Stimulated activated CD4-positive, alpha-beta T cell treated with anti-CD3 and anti-CD28 coated beads, Interleukin-15, amount 100 ng/mL, for 1 hour (primary cell): ENCODE measurements at regions not wholly inside any gene's neighbourhood (a gene's known extent, or its start where the extent isn't known, plus 50 kb on each side); places are given as distances from the start of the nearest gene placed in this dataset.
"Not testable (repeated sequence)": the region's sequence is repeated elsewhere in the genome, so short reads cannot be mapped to it uniquely, and the experiment has no call there.

Experiments used
- DNase-seq, 2 donors: peaks; one replicate each; pipeline ENCODE4 v3.0.0-alpha.2; 2020; ENCODE audit warnings: low read depth in 1 of 2, low spot score in 1 of 2

DNA sequence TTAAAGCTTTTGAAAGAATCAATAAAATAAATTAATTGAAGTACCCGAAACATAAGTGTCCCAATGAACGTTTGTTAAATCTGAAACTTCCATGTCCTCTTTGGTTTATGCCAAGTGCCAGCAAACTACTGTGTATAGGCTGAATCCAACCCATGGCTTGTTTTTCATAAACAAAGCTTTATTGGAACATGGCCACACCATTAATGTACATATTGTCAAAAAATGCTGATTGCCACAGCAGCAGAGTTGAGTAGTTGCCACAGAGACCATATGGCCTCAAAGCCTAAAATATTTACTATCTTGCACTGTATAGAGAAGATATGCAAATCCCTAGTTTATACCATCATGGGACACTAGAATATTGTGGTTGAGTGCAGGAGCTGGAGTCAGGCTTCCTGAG lies 406.1 kb downstream of the MAFB start:
- no peak for DNase-seq

DNA sequence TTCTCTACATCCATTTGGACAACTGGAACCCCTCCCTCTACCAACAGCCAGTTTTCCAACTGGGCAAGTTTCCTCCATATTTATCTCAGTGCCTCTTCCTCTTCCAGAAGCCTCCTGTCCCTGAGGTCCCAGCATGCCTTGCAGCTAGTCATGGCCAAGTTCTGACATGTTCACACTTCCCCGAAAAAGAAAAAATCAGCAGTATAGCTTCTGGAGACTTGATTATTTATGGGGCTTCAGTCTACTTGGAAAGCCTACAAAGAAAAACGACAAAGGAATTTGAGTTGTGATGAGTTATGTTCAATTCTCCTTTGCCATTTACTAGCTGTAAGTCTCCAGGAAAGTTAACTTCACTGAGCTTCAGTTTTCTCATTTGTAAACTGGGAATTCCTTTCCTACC lies 406.5 kb downstream of the MAFB start:
- no peak for DNase-seq

DNA sequence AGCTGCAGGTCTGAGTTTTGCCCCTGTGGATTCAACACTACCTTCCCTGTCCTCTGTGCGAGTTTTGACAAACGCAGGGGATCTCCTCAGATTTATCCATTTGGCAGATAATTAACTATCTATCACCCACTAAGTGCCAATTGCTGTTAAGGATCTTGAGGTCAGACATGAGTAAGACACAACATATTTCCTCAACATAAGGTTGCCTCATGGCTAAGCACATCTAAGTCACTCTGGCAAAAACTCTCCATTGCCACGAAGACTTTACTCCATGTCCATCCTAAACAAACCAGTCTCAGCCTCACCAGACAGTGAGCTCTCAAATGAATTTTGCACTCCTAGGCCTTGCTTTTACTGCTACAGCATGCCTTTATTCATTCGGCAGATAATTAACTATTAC lies 408.4 kb downstream of the MAFB start:
- DNase-seq = no peak

DNA sequence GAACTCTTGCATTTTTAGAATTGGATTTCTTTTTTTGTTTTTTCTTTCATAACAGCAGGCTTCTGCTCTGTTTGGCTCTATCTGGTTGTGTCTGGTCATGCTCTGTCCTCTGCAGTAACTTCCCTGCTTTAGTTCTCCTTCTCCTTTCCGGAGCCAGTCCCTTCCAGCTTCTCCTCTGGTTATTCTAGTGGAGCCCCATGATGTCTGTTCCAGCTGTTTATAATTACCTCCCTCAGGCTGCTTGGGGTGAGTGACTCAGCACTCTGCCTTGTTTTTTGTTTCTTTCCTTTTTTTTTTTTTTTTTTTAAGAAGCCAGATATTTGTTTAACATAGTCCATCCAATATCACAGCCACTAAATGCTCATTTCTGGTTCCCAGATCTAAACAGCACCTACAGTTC lies 409.6 kb downstream of the MAFB start:
- no peak for DNase-seq

DNA sequence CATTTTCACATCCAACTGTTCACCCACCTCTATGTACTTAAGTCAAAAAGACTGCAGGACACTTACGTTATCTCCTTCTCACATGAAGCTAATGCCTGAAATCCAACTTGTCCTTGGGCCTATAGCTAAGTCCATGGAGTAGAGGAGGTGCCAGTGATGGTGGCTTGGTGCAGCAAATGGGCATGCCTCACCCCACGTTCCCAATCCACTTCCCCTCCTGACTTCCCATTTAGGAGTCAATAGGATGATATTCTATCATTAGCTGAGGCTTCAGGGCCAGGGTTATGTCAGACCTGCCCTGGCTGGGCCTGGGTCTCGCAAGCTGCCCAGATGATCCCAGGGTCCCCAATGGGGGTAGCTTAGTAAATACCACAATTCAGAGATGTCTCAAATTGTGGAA lies 410.4 kb downstream of the MAFB start:
- DNase-seq = no peak

DNA sequence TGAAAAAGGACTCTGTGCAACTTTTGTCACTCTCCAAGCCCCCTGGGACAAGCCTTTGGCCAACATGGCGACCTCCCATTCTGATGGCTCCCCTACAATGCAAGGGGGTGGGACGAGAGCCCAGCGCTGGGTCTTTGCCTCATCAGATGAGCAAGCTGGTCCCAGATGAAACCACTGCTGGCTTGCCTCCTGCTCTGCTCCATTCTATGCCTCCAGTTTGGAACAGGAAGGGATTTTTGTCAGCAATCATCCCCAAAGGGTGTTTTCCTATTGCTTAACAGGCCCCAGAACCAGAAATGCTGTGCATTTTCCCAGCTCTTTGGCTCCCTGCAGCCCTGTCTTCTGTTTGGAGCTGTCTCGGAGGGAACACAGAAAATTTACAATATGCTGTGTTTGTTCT lies 412.7 kb downstream of the MAFB start:
- DNase-seq = no peak

DNA sequence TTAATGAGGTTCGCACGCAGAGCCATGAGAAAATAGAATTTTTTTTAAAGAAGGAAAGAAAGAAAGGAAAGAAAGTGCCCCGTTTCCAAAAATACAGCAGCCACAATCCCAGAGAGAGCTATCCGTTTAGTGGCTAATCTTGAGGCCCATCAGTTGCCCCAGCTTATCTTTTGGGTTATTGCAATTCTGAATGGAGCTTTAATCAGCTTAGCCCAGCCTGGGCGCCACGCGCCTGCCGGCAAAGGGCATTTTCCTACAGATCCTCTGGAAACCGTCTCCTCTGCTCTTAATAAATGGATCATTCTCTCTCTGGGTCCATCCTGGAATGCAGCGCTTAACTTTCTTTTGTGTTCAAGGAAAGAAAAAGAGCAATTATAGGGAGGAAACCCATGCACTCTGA lies 413.3 kb downstream of the MAFB start:
- no peak for DNase-seq

DNA sequence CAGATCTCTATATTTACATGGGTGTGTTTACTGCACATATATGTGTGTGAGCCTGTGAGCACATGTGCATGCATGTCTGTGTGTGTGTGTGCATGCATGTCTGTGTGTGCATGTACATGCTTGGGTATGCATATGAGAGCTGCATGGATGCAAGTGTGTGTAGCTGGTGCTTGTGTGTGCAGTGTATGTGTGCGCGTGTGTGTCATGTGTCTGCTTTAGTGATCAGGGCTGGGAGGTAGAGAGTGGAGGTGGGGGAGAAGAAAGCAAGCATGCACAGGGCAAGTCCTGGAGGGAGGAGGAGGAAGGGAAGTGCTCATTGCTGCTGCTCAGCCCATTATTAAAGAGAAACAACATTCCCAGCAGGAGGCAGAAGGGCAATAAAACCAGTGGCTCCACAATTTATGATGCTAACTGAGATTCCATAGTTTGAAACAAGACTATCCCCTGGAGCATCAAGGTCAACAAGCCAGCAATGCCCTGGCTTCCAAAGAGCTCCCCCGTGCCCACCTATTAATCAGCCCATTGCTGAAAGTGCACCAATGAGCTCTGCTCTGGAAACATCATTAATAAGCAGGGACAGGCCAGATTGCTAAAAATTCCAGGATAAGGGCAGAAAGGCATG lies 414.0 kb downstream of the MAFB start:
- DNase-seq = no peak

DNA sequence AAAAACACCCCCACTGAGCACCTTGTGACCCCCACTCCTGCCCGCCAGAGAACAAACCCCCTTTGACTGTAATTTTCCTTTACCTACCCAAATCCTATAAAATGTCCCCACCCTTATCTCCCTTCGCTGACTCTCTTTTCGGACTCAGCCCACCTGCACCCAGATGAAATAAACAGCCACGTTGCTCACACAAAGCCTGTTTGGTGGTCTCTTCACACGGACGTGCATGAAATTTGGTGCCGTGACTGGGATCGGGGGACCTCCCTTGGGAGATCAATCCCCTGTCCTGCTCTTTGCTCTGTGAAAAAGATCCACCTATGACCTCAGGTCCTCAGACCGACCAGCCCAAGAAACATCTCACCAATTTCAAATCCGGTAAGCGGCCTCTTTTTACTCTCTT lies 419.8 kb downstream of the MAFB start:
- not testable (repeated sequence) for DNase-seq

DNA sequence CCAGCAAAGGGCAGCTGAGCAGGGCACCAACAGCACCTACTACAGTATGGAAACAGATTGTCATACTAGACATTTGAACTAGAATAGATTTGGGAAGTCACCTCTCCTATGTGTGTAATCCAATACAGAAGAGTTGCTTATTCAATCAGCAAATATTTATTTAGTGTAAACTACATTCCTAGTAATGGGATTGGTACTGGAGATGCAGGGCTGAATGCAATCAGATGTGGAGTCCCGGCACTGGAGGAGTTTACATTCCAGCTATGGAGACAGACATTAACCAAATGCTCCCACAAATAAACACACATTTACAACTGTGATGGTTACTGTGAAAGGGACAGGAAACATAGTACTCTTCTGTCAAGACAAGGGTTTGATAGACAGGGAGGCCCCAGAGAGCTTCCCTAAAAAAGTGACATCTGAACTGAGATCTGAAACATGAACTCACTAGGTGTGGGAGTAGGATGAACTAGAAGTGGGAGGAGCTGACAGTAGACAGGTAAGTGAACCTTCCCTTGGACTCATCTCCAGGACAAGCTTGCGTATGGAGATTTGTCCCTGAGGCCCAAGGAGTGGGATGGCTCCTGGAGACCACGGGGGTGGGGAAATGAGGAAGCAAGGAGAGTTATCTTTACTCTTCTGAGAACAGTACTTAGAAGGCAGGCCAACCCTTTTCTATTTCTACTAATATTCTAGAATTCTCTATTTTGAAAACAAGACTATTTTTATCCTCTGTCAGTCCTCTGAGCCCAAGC lies 420.5 kb downstream of the MAFB start:
- no peak for DNase-seq

DNA sequence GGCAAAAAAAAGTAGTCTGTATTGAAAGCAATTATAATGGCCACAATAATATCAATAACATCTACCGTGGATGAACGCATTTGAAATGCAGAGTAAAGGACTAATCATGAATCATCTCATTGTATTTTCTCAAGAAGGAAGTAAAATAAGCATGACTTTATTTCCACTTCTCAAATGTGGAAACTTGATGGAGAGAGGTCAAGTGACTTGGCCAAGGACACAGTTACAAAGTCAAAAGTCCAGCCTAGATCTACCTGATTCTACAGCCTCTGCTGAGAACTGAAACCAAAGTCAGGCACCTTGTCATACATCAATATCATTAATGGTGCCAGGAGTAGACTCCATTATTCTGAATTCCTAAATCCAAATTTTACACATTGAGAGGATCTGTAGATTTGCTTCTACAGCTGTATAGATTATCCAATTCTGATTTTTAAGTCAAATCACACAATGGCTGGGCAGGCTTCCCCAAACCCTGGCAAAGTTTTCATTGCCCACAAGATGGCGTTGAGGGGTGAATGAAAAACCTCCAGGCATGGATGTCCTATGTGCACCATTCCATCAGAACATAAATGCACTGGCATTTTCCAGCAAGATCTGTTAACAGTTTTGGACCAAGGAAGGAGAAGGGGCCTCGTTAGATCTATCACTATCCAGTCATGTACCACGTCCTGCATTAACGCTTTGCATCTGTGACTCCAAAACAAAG lies 423.1 kb downstream of the MAFB start:
- DNase-seq = no peak

DNA sequence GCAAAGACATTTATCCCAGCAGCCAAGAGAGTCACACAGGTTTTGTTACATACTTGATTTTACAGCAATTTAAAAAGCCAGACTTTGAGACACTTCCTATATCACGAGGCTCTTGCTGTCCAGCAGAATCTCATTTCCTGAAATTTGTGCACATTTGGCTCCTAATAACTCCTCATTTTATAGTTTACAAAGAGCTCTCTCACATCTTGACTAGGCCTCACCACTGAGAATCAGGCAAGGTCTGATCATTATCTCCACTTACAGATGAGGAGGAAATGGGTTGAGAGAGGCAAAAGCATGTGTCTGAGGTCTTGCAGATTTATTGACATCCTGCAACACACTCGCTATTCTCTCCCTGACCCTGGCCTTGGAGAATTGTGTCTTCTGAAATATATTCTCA lies 426.8 kb downstream of the MAFB start:
- DNase-seq = no peak

DNA sequence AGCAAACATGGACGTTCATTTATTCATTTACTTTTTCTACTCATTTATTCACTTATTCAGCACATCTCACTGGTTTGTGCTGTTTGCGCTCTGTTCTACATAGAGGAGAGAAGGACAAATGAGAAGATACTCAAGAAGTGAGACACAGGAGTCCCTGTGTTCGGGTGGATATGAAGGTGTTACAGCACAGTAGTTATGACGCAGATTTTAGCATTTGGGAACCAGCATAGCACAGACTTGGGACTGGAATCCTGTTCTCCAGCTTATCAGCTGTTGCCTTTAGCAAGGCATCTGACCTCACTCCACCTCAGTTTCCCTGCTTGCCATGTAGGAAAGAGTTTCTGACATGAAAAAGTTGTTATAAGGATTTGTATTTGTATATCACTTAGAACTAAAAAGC lies 430.1 kb downstream of the MAFB start:
- DNase-seq = no peak

DNA sequence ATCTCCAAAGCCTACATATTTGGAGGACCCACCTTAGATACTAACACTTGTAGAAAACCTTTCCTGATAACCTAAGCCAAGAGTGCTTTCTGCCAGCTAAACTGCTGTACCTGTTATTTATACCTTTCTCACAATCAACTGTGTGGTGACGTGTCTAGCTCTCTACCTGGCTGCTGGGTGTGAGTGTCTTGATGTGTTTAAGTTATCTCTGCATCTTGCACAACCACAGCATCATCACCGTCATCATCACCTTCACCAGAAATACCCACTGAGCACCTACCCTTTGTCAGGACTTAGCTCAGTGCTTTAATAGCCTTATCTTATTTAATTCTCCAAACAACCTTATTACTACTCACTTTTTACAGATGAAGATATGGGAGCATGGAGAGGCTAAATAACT lies 431.3 kb downstream of the MAFB start:
- DNase-seq = no peak

DNA sequence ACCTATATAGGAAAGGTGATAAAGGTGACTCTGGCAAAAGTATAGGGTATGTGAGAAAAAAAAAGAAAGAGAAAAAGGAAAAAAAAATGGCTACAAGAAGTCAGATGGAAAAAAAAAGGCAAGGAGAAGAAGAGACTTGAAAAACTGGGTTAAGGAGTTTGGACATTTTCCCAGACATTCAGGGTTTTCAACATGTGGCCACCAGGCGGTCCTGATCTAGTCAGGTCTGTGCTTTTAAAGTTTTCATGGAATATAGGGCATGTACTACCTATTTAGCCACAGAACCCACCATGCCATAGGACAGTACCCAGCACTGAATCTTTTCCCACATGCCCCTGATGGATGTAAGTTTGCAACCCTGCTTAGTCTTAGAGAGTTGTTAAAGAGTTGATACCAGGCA lies 433.7 kb downstream of the MAFB start:
- DNase-seq = no peak

DNA sequence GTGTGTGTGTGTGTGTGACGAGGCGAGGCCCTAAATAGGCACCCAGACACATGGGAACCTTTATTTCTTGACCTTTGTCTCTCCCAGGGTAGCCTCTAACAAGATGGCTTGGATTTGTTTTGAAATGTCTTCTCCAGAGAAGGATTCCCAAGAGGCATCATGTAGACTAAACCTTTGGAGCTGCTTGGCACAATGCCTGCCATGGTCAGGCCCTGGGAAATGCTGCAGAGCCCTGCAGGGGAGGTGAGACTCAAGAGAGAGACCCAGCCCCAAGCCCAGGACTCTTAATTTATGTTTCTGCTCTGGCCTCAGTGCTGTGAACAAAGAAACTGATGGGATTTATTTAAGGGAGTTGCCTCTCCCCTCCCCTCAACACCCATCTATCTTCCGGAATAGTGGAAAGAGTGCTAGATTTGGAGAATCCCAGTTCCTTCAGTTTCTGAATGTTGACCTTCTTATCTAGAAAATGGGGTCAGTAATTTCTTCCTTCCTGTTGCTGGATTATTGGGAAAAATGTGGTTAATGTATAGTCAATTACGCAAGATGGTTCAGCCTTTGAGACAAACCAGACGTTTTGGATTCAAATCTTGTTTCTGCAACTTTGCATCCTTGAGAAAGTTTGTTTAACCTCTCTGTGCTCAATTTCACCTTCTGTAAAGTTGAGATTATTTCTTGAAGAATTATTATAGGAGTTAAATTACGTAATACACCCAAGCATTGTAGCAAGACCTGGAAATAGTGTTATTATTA lies 434.8 kb downstream of the MAFB start:
- no peak for DNase-seq

DNA sequence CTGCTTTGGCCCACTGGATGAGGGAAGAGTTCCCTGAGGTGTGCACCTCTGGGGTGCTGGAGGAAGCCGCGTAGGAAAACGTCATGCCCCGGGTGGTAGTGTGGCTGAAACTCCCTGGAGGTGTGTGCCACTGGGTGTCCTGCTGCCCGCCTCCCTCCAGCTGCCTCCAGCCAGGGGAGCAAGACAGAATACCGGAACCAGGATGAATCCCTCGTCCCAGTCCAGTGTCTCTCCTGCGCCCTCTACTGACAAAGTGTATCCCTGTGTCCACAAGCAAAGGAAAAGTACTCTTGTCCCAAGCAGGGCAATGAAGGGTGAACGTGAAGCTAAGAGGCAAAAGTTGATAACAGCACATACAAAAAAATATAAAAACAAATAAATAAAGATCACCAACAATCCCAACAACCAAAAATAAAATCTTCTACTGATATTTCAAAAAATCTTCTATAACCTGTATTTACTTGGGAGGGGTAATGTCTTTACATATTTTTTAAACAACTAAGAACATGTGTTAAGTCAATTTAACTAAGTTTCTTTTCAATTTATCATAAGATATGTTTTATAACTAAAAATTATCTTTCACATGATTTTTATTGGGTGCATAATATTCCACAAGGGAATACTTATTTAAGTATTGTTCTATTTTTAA lies 437.6 kb downstream of the MAFB start:
- no peak for DNase-seq

DNA sequence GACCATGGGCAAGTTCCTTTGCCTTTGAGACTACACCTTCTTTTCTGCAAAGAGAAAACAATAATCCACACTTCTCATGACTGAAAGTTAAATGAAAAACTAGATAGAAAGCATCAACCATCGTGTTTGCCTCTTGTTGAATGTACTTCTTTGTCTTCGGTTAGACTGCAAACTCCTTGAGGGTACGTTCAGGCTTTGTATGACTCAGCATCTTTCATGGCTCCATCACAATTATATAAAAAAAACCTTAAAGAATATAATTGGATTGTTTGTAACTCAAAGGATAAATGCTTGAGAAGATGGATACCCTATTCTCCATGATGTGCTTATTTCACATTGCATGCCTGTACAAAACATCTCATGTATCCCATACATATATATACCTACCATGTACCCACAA lies 439.2 kb downstream of the MAFB start:
- no peak for DNase-seq

DNA sequence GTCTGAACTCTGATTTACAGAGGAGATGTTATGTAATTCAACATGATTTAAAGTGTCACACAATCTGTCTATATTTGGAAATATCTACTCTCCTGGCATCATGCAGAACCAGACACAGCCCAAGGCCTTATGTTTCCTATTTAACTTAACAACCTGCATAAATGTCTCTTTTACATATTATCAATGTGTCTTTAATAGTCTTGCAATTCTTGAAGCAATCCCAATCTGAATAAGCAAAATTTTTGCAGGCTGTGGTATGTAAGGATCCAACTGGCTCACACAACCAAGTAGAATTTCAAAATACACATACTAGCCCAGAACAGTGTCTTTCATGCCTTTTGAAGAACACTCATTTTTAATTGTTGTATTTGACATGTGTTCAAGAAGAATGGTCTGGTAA lies 443.2 kb downstream of the MAFB start:
- DNase-seq = no peak

DNA sequence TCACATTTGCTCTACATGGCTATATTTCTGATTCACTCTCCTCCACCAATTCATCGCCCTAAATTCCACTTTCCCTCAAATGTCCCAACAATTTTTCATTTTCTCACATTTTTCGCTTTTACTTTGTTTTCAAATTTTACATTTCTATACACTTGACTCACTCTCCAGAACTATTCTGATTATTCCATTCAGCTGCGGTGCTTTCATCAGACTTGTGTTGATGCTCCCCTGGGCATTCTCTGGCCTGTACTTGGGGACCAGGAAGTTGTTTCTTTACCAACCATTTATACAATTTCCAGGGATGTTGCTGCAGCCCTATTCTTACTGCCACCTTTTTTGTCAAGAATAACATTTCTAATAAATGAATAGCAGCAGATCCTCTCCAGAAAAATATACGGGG lies 444.8 kb downstream of the MAFB start:
- no peak for DNase-seq

DNA sequence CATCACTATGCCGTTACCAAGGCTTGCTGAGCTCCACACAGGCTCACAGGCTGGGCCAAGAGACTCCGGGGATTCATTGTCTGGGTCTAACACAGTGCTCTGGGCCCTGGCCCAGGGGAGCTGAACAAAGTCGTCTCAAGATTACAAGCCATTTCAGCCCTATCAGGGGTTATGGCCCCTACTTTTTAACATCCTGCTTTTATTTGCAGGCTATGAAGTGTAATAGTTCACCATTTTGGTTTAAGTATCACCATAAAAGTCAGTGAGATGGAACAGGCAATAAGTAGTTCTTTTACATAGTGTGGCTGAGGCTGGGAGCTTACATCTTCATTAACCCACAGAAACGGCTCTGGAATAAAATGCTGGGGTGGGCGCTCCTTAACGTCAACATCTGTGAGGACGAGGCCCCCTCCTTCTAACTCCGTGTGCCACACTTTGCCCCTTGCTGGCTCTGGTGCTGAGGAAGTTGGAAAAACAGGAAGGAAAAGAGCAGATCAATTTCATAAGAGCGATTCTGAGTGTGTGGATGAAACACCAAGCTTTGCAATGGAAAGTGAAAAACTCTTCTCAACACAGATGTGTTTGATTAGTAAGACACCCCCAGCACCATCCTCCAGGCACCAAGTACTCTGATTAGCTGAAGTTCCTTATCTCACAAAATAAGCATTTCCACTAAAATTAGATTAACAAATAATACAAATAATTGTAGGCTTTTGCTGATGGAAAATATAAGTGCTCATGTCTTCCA lies 447.3 kb downstream of the MAFB start:
- DNase-seq = no peak
